IMR-90 (cell line): ENCODE measurements at regions not wholly inside any gene's neighbourhood (a gene's known extent, or its start where the extent isn't known, plus 50 kb on each side); places are given as distances from the start of the nearest gene placed in this dataset.

ENCODE experiments used
- ATAC-seq: fragments of 200-7000 bp; cut with Tn5 transposase; 2 replicates; pipeline ENCODE4 v1.9.1; 2020; ENCODE audit warnings: low read depth, mild to moderate bottlenecking, moderate library complexity
- BruUV-seq: library from RNA; stranded (reverse); fragments of 400-500 nt; replicated peaks from 2 replicates; lab custom pipeline; 2021; lab: Mats Ljungman, UMichigan
- CTCF ChIA-PET: fragments of 300-600 bp; formaldehyde crosslinking; extraction: SDS; loops from one replicate; lab custom pipeline; 2021; ENCODE audit warnings: antibody characterized with exemption; lab: Yijun Ruan, JAX
- POLR2A ChIA-PET: fragments of 300-600 bp; sonication (Branson Sonifier 250); formaldehyde crosslinking; loops from one replicate; lab custom pipeline; 2022; ENCODE audit warnings: antibody characterized with exemption; ENCODE audit not compliant: unreplicated experiment; lab: Charles Lee
- DNase-seq: peaks from one replicate; pipeline ENCODE4 v3.0.0; 2013
- H2AFZ ChIP-seq: replicated peaks from 2 replicates; pipeline ENCODE3; 2013; ENCODE audit warnings: low read length, mild to moderate bottlenecking; ENCODE audit not compliant: poor library complexity
- H2AK5ac ChIP-seq: 2 replicates; pipeline ENCODE4 v1.6.1; 2013; ENCODE audit warnings: low read depth, low read length, inconsistent platforms
- H2AK9ac ChIP-seq: replicated peaks from 2 replicates; pipeline ENCODE3; 2013; ENCODE audit warnings: mild to moderate bottlenecking, low read depth, low read length, moderate library complexity; ENCODE audit not compliant: poor library complexity
- H2BK120ac ChIP-seq: 2 replicates; pipeline ENCODE4 v1.6.1; 2013; ENCODE audit warnings: low read depth, low read length, inconsistent platforms
- H2BK15ac ChIP-seq: 3 replicates; pipeline ENCODE4 v1.6.1; 2013; ENCODE audit warnings: low read depth, low read length, inconsistent platforms
- H2BK20ac ChIP-seq: 2 replicates; pipeline ENCODE4 v1.6.1; 2013; ENCODE audit warnings: low read depth, mild to moderate bottlenecking, inconsistent platforms, low read length, moderate library complexity
- H2BK5ac ChIP-seq: 2 replicates; pipeline ENCODE4 v1.6.1; 2013; ENCODE audit warnings: mild to moderate bottlenecking, low read depth, low read length, inconsistent platforms; ENCODE audit not compliant: poor library complexity, severe bottlenecking
- H3K14ac ChIP-seq: replicated peaks from 2 replicates; pipeline ENCODE4 v1.6.1; 2013; ENCODE audit warnings: low read depth, low read length, inconsistent platforms
- H3K18ac ChIP-seq: 2 replicates; pipeline ENCODE4 v1.6.1; 2013; ENCODE audit warnings: low read depth, low read length, control low read depth
- H3K23ac ChIP-seq: 2 replicates; pipeline ENCODE4 v1.6.1; 2013; ENCODE audit warnings: low read depth, low read length, inconsistent platforms
- H3K27ac ChIP-seq: 2 replicates; pipeline ENCODE4 v1.5.1; 2013; ENCODE audit warnings: mild to moderate bottlenecking, control low read depth, low read length; ENCODE audit not compliant: insufficient read depth
- H3K27me3 ChIP-seq: 2 replicates; pipeline ENCODE4 v1.6.1; 2013; ENCODE audit warnings: low read length; ENCODE audit not compliant: control insufficient read depth, insufficient read depth
- H3K36me3 ChIP-seq: 2 replicates; pipeline ENCODE4 v1.6.1; 2013; ENCODE audit warnings: low read length, mixed read lengths; ENCODE audit not compliant: control insufficient read depth, insufficient read depth
- H3K4ac ChIP-seq: 2 replicates; pipeline ENCODE4 v1.6.1; 2013; ENCODE audit warnings: low read depth, low read length, inconsistent platforms
- H3K4me1 ChIP-seq: 2 replicates; pipeline ENCODE4 v1.6.1; 2013; ENCODE audit warnings: low read length, mixed read lengths; ENCODE audit not compliant: control insufficient read depth, insufficient read depth
- H3K4me2 ChIP-seq: 2 replicates; pipeline ENCODE4 v1.6.1; 2013; ENCODE audit warnings: low read depth, mild to moderate bottlenecking, control low read depth, low read length, moderate library complexity
- H3K4me3 ChIP-seq: 2 replicates; pipeline ENCODE4 v1.5.1; 2013; ENCODE audit warnings: low read depth, mild to moderate bottlenecking, control low read depth, low read length, moderate library complexity; ENCODE audit not compliant: insufficient read depth
- H3K56ac ChIP-seq: 2 replicates; pipeline ENCODE4 v1.6.1; 2013; ENCODE audit warnings: low read length, inconsistent platforms; ENCODE audit not compliant: insufficient read depth; ENCODE audit errors: extremely low read depth
- H3K79me1 ChIP-seq, 2 experiments: 2 replicates each; pipeline ENCODE4 v1.6.1; 2013; ENCODE audit warnings: low read length in 2 of 2, inconsistent platforms in 1 of 2, low read depth in 1 of 2
- H3K9ac ChIP-seq: 2 replicates; pipeline ENCODE4 v1.6.1; 2013; ENCODE audit warnings: low read depth, low read length, control low read depth
- H3K9me1 ChIP-seq: 2 replicates; pipeline ENCODE4 v1.6.1; 2013; ENCODE audit warnings: low read length, inconsistent platforms; ENCODE audit not compliant: insufficient read depth
- H3K9me3 ChIP-seq: 2 replicates; pipeline ENCODE4 v1.6.1; 2013; ENCODE audit warnings: low read length; ENCODE audit not compliant: control insufficient read depth, insufficient read depth
- H4K20me1 ChIP-seq: 2 replicates; pipeline ENCODE4 v1.6.1; 2013; ENCODE audit warnings: low read length, inconsistent platforms; ENCODE audit not compliant: insufficient read depth
- H4K5ac ChIP-seq: 2 replicates; pipeline ENCODE4 v1.6.1; 2013; ENCODE audit warnings: mild to moderate bottlenecking, low read depth, low read length, control low read depth
- H4K8ac ChIP-seq, 2 experiments: 2 replicates each; pipeline ENCODE4 v1.6.1; 2013; ENCODE audit warnings: low read depth in 2 of 2, low read length in 2 of 2, control low read depth in 1 of 2, inconsistent platforms in 1 of 2
- H4K91ac ChIP-seq: 2 replicates; pipeline ENCODE4 v1.6.1; 2013; ENCODE audit warnings: low read depth, low read length, inconsistent platforms; ENCODE audit not compliant: insufficient read depth
- CEBPB ChIP-seq: IDR thresholded peaks from 2 replicates; pipeline ENCODE4 v1.6.1; 2012; ENCODE audit warnings: low read depth, low read length, improper control_type of control experiment
- CHD1 ChIP-seq: IDR thresholded peaks from 2 replicates; pipeline ENCODE4 v1.6.1; 2012; ENCODE audit warnings: low read depth, low read length, improper control_type of control experiment
- FOS ChIP-seq: fragments of 150-350 bp; IDR thresholded peaks from 2 replicates; pipeline ENCODE4 v1.6.1; 2016; ENCODE audit warnings: low read depth, low read length
- MAFK ChIP-seq: IDR thresholded peaks from 2 replicates; pipeline ENCODE4 v1.6.1; 2012; ENCODE audit warnings: low read depth, low read length, improper control_type of control experiment
- MAZ ChIP-seq: IDR thresholded peaks from 2 replicates; pipeline ENCODE4 v1.6.1; 2012; ENCODE audit warnings: low read depth, mild to moderate bottlenecking, low read length, improper control_type of control experiment, moderate library complexity, borderline replicate concordance
- NFE2L2 ChIP-seq: fragments of 150-350 bp; IDR thresholded peaks from 2 replicates; pipeline ENCODE4 v1.6.1; 2016; ENCODE audit warnings: low read depth, mild to moderate bottlenecking, low read length
- POLR2A ChIP-seq: IDR thresholded peaks from 2 replicates; pipeline ENCODE4 v1.6.1; 2012; ENCODE audit warnings: mild to moderate bottlenecking, low read depth, low read length
- RAD21 ChIP-seq: IDR thresholded peaks from 2 replicates; pipeline ENCODE4 v1.6.1; 2012; ENCODE audit warnings: low read length, improper control_type of control experiment
- RCOR1 ChIP-seq: IDR thresholded peaks from 2 replicates; pipeline ENCODE4 v1.6.1; 2012; ENCODE audit warnings: mild to moderate bottlenecking, low read length, improper control_type of control experiment; ENCODE audit not compliant: insufficient replicate concordance
- WGBS, 2 experiments: methylation state at CpG; one replicate each; pipeline versions ENCODE4 v1.1.5 to v1.1.7; 2013; ENCODE audit warnings: missing lambda C conversion rate in 2 of 2; ENCODE audit not compliant: insufficient read length in 1 of 2; ENCODE audit errors: extremely low coverage in 2 of 2; 5-methylcytosine and 5-hydroxymethylcytosine counted together
- dilution Hi-C: fragments of 300-500 bp; cut with HindIII; formaldehyde crosslinking; loops from one replicate; pipeline ENCODE4 v1.14.3; 2018; ENCODE audit warnings: low sequenced_read_pairs; ENCODE audit not compliant: unreplicated experiment
- in situ Hi-C: fragments of 300-500 bp; cut with MboI; formaldehyde crosslinking; loops from 3 replicates; pipeline ENCODE4 v1.14.3; 2019; ENCODE audit warnings: low sequenced_read_pairs, inconsistent platforms, mixed read lengths
- intact Hi-C: fragments of 100-400 bp; cut with micrococcal nuclease; formaldehyde crosslinking; loops from 2 replicates; pipeline ENCODE4 v1.10.0; 2022
- TF ChIP-seq, protein P1 (sequence below): fragments of 150-350 bp; IDR thresholded peaks from 2 replicates; pipeline ENCODE4 v1.6.1; 2017; ENCODE audit warnings: mild to moderate bottlenecking, antibody characterized with exemption, low read length, low read depth
- TF ChIP-seq, protein P2 (sequence below): conservative IDR thresholded peaks from 2 replicates; pipeline ENCODE4 v1.5.1; 2012; ENCODE audit warnings: mild to moderate bottlenecking, low read depth, low read length, improper control_type of control experiment

DNA sequence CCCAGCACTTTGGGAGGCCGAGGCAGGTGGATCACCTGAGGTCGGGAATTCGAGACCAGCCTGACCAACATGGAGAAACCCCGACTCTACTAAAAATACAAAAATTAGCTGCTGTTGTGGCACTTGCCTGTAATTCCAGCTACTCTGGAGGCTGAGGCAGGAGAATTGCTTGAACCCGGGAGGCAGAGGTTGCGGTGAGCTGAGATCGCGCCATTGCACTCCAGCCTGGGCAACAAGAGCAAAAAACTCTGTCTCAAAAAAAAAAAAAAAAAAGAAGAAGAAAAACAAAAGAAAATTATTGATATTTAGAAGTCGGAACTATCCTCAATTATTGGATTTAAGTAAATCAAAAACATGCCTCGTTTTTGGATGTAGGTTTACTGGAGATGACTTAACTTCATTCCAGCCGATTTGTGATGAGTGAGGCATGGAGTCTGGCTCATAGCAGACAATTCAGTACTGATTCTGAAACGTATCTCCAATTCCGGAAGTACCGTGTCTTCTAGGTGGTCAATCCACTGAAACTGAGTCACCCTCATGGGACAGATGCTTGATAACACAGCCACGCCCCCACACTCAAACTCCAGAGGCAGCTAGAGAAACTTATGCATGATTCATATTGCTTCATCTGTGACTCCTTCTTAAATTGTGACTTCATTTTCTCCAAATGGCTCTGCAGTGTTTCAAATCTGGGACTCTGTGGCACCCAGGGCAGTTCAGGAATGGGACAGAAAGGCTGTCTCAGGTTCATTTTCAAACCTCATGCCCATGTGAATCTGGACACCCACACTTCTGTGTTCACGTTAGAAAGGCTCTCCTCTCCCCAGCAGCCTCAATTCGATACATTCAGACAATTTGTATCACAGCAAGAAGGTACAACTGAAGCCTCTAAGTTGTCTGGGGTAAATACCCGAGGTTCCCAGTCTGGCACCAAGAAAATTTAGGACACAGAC lies 110.4 kb upstream of the ARMC2 start (continued):
- TF ChIP-seq CEBPB (peak; percentile 96), POLR2A (no peak), RAD21 (no peak), MAFK (no peak)

DNA sequence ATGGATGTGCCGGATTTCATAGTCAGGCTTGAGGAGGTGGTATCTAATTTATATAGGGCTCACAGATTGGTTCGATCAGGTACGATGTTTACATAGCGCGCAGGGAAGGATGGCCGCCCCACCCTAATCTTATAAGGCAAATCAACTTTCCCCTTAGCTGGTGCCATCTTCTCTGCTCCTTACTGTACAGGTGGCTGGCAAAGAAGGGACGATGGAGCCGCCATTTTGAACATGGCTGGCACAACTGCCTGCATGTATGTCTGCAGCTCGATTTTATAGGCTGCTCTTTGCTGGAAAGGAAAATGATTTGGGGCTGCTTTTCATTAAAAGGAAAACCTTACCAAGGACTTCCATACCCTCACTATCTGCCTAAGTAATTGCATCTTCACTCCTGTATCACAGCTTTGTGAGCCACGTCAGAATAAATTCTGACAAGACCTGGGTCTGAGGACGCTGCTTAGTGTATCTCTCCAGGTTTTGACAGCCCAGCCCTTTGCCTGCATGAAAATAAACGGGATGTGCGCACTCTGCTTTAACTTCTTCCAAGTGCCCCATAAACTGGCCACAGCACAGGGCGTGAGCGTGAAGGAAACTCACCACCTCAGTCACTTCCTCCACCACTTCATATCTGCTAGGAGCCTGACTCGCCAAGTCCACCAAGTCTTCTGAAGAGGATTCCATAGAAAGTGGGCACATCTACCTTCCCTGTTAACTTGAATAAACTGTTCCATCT lies 109.4 kb upstream of the ARMC2 start:
- no CpG with 5 or more reads among the region's 16 CpGs for WGBS, 2 experiments
- no TSS peak for BruUV-seq
- peak overlapping the region; percentile 75 for H2BK5ac ChIP-seq
- H3K27me3 ChIP-seq, result no peaks in the 10 kb centered on the region
- H3K4me3 ChIP-seq, result no peak overlapping the region
- H2AFZ ChIP-seq, result peak overlapping the region; percentile 54
- no peak for DNase-seq
- H3K79me1 ChIP-seq, result peaks cover 0 to 7% of the 10 kb centered on the region in 2 experiments; a peak in 1 of 4 replicates
- H4K20me1 ChIP-seq, result no peaks in the 10 kb centered on the region
- peak overlapping the region; percentile 29; the same call in 1 of the 2 replicates for H3K14ac ChIP-seq
- intact Hi-C loops (no loop called here), in situ Hi-C loops (no loop called here), dilution Hi-C loops (no loop called here)
- H3K9me1 ChIP-seq, result peaks cover 4% of the 10 kb centered on the region
- peak overlapping the region; percentile 78 for H4K91ac ChIP-seq
- H3K23ac ChIP-seq, result peak overlapping the region; percentile 19; the same call in 1 of the 2 replicates
- H3K36me3 ChIP-seq, result no peaks in the 10 kb centered on the region
- H3K56ac ChIP-seq, result no peak overlapping the region
- peak overlapping the region; percentile 64 for H3K4ac ChIP-seq
- H3K18ac ChIP-seq, result no peak overlapping the region; the same call in 1 of the 2 replicates
- peak overlapping the region; percentile 25 for H2AK5ac ChIP-seq
- no peaks in the 10 kb centered on the region for H3K9me3 ChIP-seq
- peak overlapping the region; percentile 71 for H2AK9ac ChIP-seq
- H3K4me1 ChIP-seq, result peaks cover 9% of the 10 kb centered on the region
- peak overlapping the region; percentile 28; the same call in 1 of the 2 replicates for H2BK20ac ChIP-seq
- no peak overlapping the region for H3K4me2 ChIP-seq
- H3K27ac ChIP-seq, result no peak overlapping the region
- no peak overlapping the region for H3K9ac ChIP-seq
- POLR2A ChIA-PET, result no interaction called here
- CTCF ChIA-PET, result interaction anchor here (0.7 kb wide), 1 partner anchor 147 kb away, joined by 3 read pairs; no protein-coding TSS in a partner anchor
- peak overlapping the region; percentile 77; the same call in 1 of the 3 replicates for H2BK15ac ChIP-seq
- H4K8ac ChIP-seq, result peak overlapping the region; percentile 39 to 92; a peak in 3 of 4 replicates
- ATAC-seq, result no peak
- peak overlapping the region; percentile 70 for H2BK120ac ChIP-seq
- H4K5ac ChIP-seq, result no peak overlapping the region; the same call in 1 of the 2 replicates
- TF ChIP-seq FOS (no peak), RCOR1 (no peak), POLR2A (no peak), MAZ (no peak), NFE2L2 (no peak), CHD1 (no peak), MAFK (no peak)
- TF ChIP-seq, protein P1, sequence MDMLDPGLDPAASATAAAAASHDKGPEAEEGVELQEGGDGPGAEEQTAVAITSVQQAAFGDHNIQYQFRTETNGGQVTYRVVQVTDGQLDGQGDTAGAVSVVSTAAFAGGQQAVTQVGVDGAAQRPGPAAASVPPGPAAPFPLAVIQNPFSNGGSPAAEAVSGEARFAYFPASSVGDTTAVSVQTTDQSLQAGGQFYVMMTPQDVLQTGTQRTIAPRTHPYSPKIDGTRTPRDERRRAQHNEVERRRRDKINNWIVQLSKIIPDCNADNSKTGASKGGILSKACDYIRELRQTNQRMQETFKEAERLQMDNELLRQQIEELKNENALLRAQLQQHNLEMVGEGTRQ, result no peak
- TF ChIP-seq, protein P2, sequence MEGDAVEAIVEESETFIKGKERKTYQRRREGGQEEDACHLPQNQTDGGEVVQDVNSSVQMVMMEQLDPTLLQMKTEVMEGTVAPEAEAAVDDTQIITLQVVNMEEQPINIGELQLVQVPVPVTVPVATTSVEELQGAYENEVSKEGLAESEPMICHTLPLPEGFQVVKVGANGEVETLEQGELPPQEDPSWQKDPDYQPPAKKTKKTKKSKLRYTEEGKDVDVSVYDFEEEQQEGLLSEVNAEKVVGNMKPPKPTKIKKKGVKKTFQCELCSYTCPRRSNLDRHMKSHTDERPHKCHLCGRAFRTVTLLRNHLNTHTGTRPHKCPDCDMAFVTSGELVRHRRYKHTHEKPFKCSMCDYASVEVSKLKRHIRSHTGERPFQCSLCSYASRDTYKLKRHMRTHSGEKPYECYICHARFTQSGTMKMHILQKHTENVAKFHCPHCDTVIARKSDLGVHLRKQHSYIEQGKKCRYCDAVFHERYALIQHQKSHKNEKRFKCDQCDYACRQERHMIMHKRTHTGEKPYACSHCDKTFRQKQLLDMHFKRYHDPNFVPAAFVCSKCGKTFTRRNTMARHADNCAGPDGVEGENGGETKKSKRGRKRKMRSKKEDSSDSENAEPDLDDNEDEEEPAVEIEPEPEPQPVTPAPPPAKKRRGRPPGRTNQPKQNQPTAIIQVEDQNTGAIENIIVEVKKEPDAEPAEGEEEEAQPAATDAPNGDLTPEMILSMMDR, result no peak
